Neural cell (in vitro differentiated cells): ENCODE measurements at regions not wholly inside any gene's neighbourhood (a gene's known extent, or its start where the extent isn't known, plus 50 kb on each side); places are given as distances from the start of the nearest gene placed in this dataset.

Source experiments
- H2AFZ ChIP-seq: fragments of 200-600, 300-800 bp; sonication (generic), shearing (Covaris generic); 2 replicates; pipeline ENCODE4 v1.6.0; 2014; ENCODE audit warnings: low read depth, mild to moderate bottlenecking, antibody characterized with exemption, low read length, moderate library complexity
- H3F3A ChIP-seq: fragments of 200-600 bp; shearing (Covaris generic); 2 replicates; pipeline ENCODE4 v1.6.1; 2016; ENCODE audit warnings: mild to moderate bottlenecking, moderate library complexity, mixed read lengths, antibody characterized with exemption, low read length; ENCODE audit not compliant: insufficient read depth, poor library complexity, severe bottlenecking
- H3K27ac ChIP-seq: fragments of 200-600, 300-800 bp; sonication (generic), shearing (Covaris generic); 2 replicates; pipeline ENCODE4 v1.5.1; 2014; ENCODE audit warnings: mild to moderate bottlenecking, low read length, moderate library complexity
- H3K27me3 ChIP-seq: fragments of 300-800, 200-600 bp; sonication (generic), shearing (Covaris generic); 2 replicates; pipeline ENCODE4 v1.6.0; 2014; ENCODE audit warnings: mild to moderate bottlenecking, low read depth, low read length, moderate library complexity; ENCODE audit not compliant: insufficient read depth
- H3K36me3 ChIP-seq: fragments of 300-800, 200-600 bp; sonication (generic), shearing (Covaris generic); 2 replicates; pipeline ENCODE4 v1.5.1; 2014; ENCODE audit warnings: mild to moderate bottlenecking, antibody characterized with exemption, low read length, moderate library complexity; ENCODE audit not compliant: insufficient read depth
- H3K4me2 ChIP-seq: fragments of 300-800, 200-600 bp; sonication (generic), shearing (Covaris generic); 2 replicates; pipeline ENCODE4 v1.6.0; 2014; ENCODE audit warnings: mild to moderate bottlenecking, low read length
- H3K4me3 ChIP-seq: fragments of 300-800, 200-600 bp; sonication (generic), shearing (Covaris generic); 2 replicates; pipeline ENCODE4 v1.5.1; 2014; ENCODE audit warnings: mild to moderate bottlenecking, low read length, moderate library complexity
- H3K79me2 ChIP-seq: fragments of 200-600 bp; shearing (Covaris generic); replicated peaks from 2 replicates; pipeline ENCODE4 v1.6.0; 2014; ENCODE audit warnings: mild to moderate bottlenecking, low read length, moderate library complexity; ENCODE audit not compliant: insufficient read depth
- H3K9ac ChIP-seq: fragments of 300-800, 200-600 bp; sonication (generic), shearing (Covaris generic); 2 replicates; pipeline ENCODE4 v1.6.1; 2016; ENCODE audit warnings: mild to moderate bottlenecking, low read length, mixed read lengths
- H3K9me2 ChIP-seq: fragments of 200-600 bp; shearing (Covaris generic); 2 replicates; pipeline ENCODE4 v1.6.1; 2016; ENCODE audit warnings: mild to moderate bottlenecking, low read length, mixed read lengths; ENCODE audit not compliant: insufficient read depth
- H3K9me3 ChIP-seq: fragments of 200-600, 300-800 bp; sonication (generic), shearing (Covaris generic); 2 replicates; pipeline ENCODE4 v1.6.1; 2016; ENCODE audit warnings: mild to moderate bottlenecking, mixed run types, low read length, moderate library complexity, mixed read lengths
- H4K20me1 ChIP-seq: fragments of 200-600 bp; shearing (Covaris generic); 2 replicates; pipeline ENCODE4 v1.6.1; 2016; ENCODE audit warnings: mild to moderate bottlenecking, mixed run types; ENCODE audit not compliant: insufficient read depth
- EP300 ChIP-seq: fragments of 450-650 bp; conservative IDR thresholded peaks from 2 replicates; pipeline ENCODE4 v1.6.1; 2014; ENCODE audit warnings: antibody characterized with exemption, mild to moderate bottlenecking, moderate library complexity; ENCODE audit not compliant: poor library complexity, severe bottlenecking
- EZH2 ChIP-seq: fragments of 200-600, 300-800 bp; shearing (Covaris generic), sonication (generic); IDR thresholded peaks from 2 replicates; pipeline ENCODE4 v1.6.1; 2014; ENCODE audit warnings: antibody characterized with exemption, low read length, borderline replicate concordance, mild to moderate bottlenecking; ENCODE audit not compliant: insufficient read depth, poor library complexity, severe bottlenecking
- MXI1 ChIP-seq: fragments of 450-650 bp; conservative IDR thresholded peaks from 2 replicates; pipeline ENCODE4 v1.6.1; 2014; ENCODE audit warnings: antibody characterized with exemption, mild to moderate bottlenecking; ENCODE audit not compliant: poor library complexity, severe bottlenecking
- POLR2AphosphoS5 ChIP-seq: IDR thresholded peaks from 2 replicates; pipeline ENCODE4 v1.6.1; 2012
- RAD21 ChIP-seq: fragments of 450-650 bp; conservative IDR thresholded peaks from 2 replicates; pipeline ENCODE4 v1.6.1; 2014; ENCODE audit warnings: antibody characterized with exemption, mild to moderate bottlenecking, moderate library complexity
- REST ChIP-seq: IDR thresholded peaks from 2 replicates; pipeline ENCODE4 v1.6.1; 2012; ENCODE audit warnings: borderline replicate concordance
- SMC3 ChIP-seq: fragments of 450-650 bp; conservative IDR thresholded peaks from 2 replicates; pipeline ENCODE4 v1.6.1; 2014; ENCODE audit warnings: antibody characterized with exemption, mild to moderate bottlenecking, moderate library complexity; ENCODE audit not compliant: poor library complexity
- TAF1 ChIP-seq: IDR thresholded peaks from 2 replicates; pipeline ENCODE4 v1.6.1; 2012; ENCODE audit warnings: low read depth
- TF ChIP-seq, protein P1 (sequence below): fragments of 450-650 bp; IDR thresholded peaks from 2 replicates; pipeline ENCODE4 v1.5.1; 2014; ENCODE audit warnings: antibody characterized with exemption, mild to moderate bottlenecking, moderate library complexity; ENCODE audit not compliant: poor library complexity, severe bottlenecking

DNA sequence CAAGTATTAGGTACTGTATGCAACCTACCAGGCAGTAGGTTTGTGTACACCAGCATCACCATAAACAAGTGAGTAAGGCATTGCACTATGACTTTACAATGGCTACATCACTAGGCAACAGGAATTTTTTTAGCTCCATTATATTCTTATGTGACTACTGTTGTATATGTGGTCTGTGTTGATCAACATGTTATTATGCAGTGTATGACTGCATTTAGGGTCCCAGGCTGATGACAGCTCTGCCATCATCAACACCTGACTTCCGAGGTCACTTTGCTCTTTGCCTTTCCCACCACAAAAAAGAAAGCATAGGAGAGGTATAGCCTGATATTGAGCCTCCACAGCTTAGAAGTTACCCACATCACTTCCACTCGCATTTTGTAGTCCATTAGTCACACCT, 217.5 kb upstream of the PELI2 start:
- TF ChIP-seq, protein P1, sequence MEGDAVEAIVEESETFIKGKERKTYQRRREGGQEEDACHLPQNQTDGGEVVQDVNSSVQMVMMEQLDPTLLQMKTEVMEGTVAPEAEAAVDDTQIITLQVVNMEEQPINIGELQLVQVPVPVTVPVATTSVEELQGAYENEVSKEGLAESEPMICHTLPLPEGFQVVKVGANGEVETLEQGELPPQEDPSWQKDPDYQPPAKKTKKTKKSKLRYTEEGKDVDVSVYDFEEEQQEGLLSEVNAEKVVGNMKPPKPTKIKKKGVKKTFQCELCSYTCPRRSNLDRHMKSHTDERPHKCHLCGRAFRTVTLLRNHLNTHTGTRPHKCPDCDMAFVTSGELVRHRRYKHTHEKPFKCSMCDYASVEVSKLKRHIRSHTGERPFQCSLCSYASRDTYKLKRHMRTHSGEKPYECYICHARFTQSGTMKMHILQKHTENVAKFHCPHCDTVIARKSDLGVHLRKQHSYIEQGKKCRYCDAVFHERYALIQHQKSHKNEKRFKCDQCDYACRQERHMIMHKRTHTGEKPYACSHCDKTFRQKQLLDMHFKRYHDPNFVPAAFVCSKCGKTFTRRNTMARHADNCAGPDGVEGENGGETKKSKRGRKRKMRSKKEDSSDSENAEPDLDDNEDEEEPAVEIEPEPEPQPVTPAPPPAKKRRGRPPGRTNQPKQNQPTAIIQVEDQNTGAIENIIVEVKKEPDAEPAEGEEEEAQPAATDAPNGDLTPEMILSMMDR = no peak
- no peak for TF ChIP-seq REST
- no peak for TF ChIP-seq SMC3
- no peak for TF ChIP-seq TAF1
- TF ChIP-seq MXI1 = no peak
- no peak for TF ChIP-seq POLR2AphosphoS5
- TF ChIP-seq EP300 = no peak
- Histone ChIP-seq H3K27ac (no peak overlapping the region), H3K9me3 (no peaks in the 10 kb centered on the region), H4K20me1 (no peaks in the 10 kb centered on the region), H2AFZ (no peak overlapping the region), H3K9me2 (no peaks in the 10 kb centered on the region), H3K9ac (no peak overlapping the region), H3K4me2 (no peak overlapping the region), H3K4me3 (no peak overlapping the region), H3K27me3 (no peaks in the 10 kb centered on the region), H3K36me3 (no peaks in the 10 kb centered on the region), H3F3A (no peaks in the 10 kb centered on the region), H3K79me2 (no peaks in the 10 kb centered on the region)

DNA sequence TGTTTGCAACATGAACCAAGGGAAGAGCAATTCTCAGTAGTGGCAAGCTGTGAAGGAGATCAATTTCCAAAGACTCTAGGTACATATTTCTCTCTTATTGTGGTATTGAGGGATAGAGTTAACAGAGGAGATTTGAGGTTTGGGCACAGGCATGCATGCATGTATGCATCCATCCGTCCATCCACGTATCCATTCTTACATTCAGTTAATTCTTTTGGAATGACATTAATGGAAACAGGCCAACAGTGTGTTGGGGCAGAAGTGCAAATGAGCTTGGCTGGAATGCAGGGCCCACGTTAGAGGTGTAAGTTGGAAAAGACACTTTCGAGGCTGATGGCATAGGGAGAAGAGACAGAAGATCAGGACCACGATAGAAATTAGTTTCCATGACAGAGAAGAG, 216.9 kb upstream of the PELI2 start:
- Histone ChIP-seq H3K36me3 (no peaks in the 10 kb centered on the region), H3K9me2 (no peaks in the 10 kb centered on the region), H3K27me3 (no peaks in the 10 kb centered on the region), H3K4me2 (no peak overlapping the region), H3K79me2 (no peaks in the 10 kb centered on the region), H4K20me1 (no peaks in the 10 kb centered on the region), H3K27ac (no peak overlapping the region), H3F3A (no peaks in the 10 kb centered on the region), H2AFZ (no peak overlapping the region), H3K9ac (no peak overlapping the region), H3K9me3 (no peaks in the 10 kb centered on the region), H3K4me3 (no peak overlapping the region)
- TF ChIP-seq RAD21 = no peak
- TF ChIP-seq, protein P1 = no peak
- no peak for TF ChIP-seq MXI1
- no peak for TF ChIP-seq TAF1
- no peak for TF ChIP-seq EZH2
- no peak for TF ChIP-seq EP300
- no peak for TF ChIP-seq REST
- no peak for TF ChIP-seq SMC3
- TF ChIP-seq POLR2AphosphoS5 = no peak
